ENCODE measurements at regions not wholly inside any gene's neighbourhood (a gene's known extent, or its start where the extent isn't known, plus 50 kb on each side); places are given as distances from the start of the nearest gene placed in this dataset.

DNA sequence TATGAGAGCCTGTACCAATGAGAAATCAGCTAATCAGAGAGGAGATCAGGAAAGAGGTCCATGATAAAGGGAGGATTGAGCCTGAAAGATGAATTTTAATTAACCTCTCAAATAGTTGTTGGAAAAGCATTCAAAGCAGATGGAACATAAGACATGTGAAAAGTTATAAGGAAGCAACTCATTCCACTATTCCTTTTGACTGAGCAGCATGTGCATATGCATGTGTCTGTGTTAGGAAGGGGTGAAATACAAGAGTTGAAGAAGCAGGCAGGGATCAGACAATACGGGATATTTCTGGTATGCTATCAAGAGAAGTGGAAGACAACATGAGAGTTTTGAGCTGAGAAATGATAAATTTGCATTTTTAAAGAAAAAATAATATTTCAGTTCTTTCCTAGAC lies 624.8 kb upstream of the PTCHD4 start:
- RAD21 ChIA-PET (ENCODE audit: low non-redundant PET in 1 of 2, low total read pairs in 2 of 2, uncharacterized antibody in 2 of 2, unreplicated experiment in 2 of 2), result no interaction called here
- no TSS peak for BruUV-seq (replicated peaks)
- Histone ChIP-seq H3K27me3 (ENCODE audit: insufficient read depth, low read length) (no peaks in the 10 kb centered on the region), H3K9ac (ENCODE audit: low read length) (no peak overlapping the region), H2AFZ (ENCODE audit: low read depth, low read length, poor library complexity, severe bottlenecking) (no peak overlapping the region), H3K79me2 (ENCODE audit: insufficient read depth, low read length) (no peaks in the 10 kb centered on the region), H4K20me1 (ENCODE audit: insufficient read depth) (no peaks in the 10 kb centered on the region), H3K4me3 (replicated peaks in 1 of 2; ENCODE audit: low read depth in 1 of 2, low read length in 2 of 2) (no peak overlapping the region), H3K36me3 (ENCODE audit: control insufficient read depth in 1 of 2, insufficient read depth in 2 of 2, low read length in 2 of 2) (no peaks in the 10 kb centered on the region), H3K27ac (ENCODE audit: low read depth, low read length) (no peak overlapping the region), H3K4me1 (ENCODE audit: control insufficient read depth in 1 of 2, insufficient read depth in 2 of 2, low read length in 2 of 2) (no peaks in the 10 kb centered on the region), H3K9me3 (ENCODE audit: control insufficient read depth in 1 of 2, insufficient read depth in 1 of 2, low read depth in 1 of 2, low read length in 2 of 2) (no peaks in the 10 kb centered on the region), H3K9me2 (ENCODE audit: insufficient read depth) (no peaks in the 10 kb centered on the region), H3K4me2 (ENCODE audit: low read length) (no peak overlapping the region)
- no peak for DNase-seq (ENCODE audit: low read depth, low spot score)
- CTCF ChIA-PET, result interaction anchor here (0.6 kb wide), 1 partner anchor 762 kb away, joined by 3 read pairs; no protein-coding TSS in a partner anchor
- ATAC-seq, result no peak
- no peak for TF ChIP-seq JUND (IDR thresholded peaks at IDR 0.05)
- TF ChIP-seq, protein P1, sequence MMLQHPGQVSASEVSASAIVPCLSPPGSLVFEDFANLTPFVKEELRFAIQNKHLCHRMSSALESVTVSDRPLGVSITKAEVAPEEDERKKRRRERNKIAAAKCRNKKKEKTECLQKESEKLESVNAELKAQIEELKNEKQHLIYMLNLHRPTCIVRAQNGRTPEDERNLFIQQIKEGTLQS (IDR thresholded peaks at IDR 0.05), result no peak
- intact Hi-C loops (cut with micrococcal nuclease), result no loop called here
- POLR2A ChIA-PET, result no interaction called here

DNA sequence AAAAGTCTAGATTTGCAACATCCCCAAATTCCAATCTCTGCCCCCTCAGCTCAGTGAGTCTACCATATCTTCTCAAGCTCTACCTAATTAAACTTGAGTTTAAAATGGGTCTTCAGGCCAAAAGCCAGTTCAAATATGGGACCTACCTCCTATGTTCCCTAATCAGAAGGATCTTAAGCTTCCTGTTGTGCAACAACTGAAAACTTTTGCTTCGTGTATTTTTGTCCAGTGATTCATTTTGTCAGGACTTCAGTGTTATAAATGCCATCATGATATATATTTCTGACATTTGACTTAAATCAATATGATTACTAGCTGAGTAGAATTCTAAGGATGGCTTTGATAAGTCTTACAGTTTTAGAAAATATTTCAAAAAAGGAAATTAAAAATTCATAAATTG lies 622.6 kb upstream of the PTCHD4 start:
- Histone ChIP-seq H3K4me2 (ENCODE audit: low read length) (no peak overlapping the region), H4K20me1 (ENCODE audit: insufficient read depth) (no peaks in the 10 kb centered on the region), H3K9me2 (ENCODE audit: insufficient read depth) (no peaks in the 10 kb centered on the region), H3K27ac (ENCODE audit: low read depth, low read length) (no peak overlapping the region), H3K27me3 (ENCODE audit: insufficient read depth, low read length) (no peaks in the 10 kb centered on the region), H3K36me3 (ENCODE audit: control insufficient read depth in 1 of 2, insufficient read depth in 2 of 2, low read length in 2 of 2) (no peaks in the 10 kb centered on the region), H3K9ac (ENCODE audit: low read length) (no peak overlapping the region), H3K4me3 (replicated peaks in 1 of 2; ENCODE audit: low read depth in 1 of 2, low read length in 2 of 2) (no peak overlapping the region), H3K79me2 (ENCODE audit: insufficient read depth, low read length) (no peaks in the 10 kb centered on the region), H3K9me3 (ENCODE audit: control insufficient read depth in 1 of 2, insufficient read depth in 1 of 2, low read depth in 1 of 2, low read length in 2 of 2) (no peaks in the 10 kb centered on the region), H3K4me1 (ENCODE audit: control insufficient read depth in 1 of 2, insufficient read depth in 2 of 2, low read length in 2 of 2) (no peaks in the 10 kb centered on the region), H2AFZ (ENCODE audit: low read depth, low read length, poor library complexity, severe bottlenecking) (no peak overlapping the region)
- RAD21 ChIA-PET (ENCODE audit: low non-redundant PET in 1 of 2, low total read pairs in 2 of 2, uncharacterized antibody in 2 of 2, unreplicated experiment in 2 of 2), result no interaction called here
- BruUV-seq (replicated peaks), result no TSS peak
- ATAC-seq (no peak), DNase-seq (ENCODE audit: low read depth, low spot score) (no peak)
- POLR2A ChIA-PET, result no interaction called here
- TF ChIP-seq CEBPB (IDR thresholded peaks at IDR 0.05; ENCODE audit: low read depth), result no peak
- TF ChIP-seq RAD21 (IDR thresholded peaks at IDR 0.05; ENCODE audit: low read depth), result no peak
- TF ChIP-seq SRF (IDR thresholded peaks at IDR 0.05; ENCODE audit: low read depth), result no peak
- no peak for TF ChIP-seq YY1 (IDR thresholded peaks at IDR 0.05; ENCODE audit: extremely low read depth, insufficient replicate concordance, low read depth, low read length)
- intact Hi-C loops (cut with micrococcal nuclease), result no loop called here
- CTCF ChIA-PET, result no interaction called here
